Upper lobe of right lung (tissue), 1 donor: ENCODE measurements at regions not wholly inside any gene's neighbourhood (a gene's known extent, or its start where the extent isn't known, plus 50 kb on each side); places are given as distances from the start of the nearest gene placed in this dataset.

ENCODE experiments used
- ATAC-seq: fragments of 200-7000 bp; cut with Tn5 transposase; one replicate; pipeline ENCODE4 v1.9.1; 2020; ENCODE audit warnings: mild to moderate bottlenecking, moderate library complexity
- DNase-seq: peaks from one replicate; pipeline ENCODE4 v3.0.0-alpha.2; 2020
- H3K27ac ChIP-seq: fragments of 200-600 bp; one replicate; pipeline ENCODE4 v1.8.0; 2022
- H3K27me3 ChIP-seq: fragments of 200-600 bp; one replicate; pipeline ENCODE4 v1.8.0; 2022; ENCODE audit warnings: mild to moderate bottlenecking
- H3K36me3 ChIP-seq: fragments of 200-600 bp; one replicate; pipeline ENCODE4 v1.8.0; 2022
- H3K4me1 ChIP-seq: fragments of 200-600 bp; one replicate; pipeline ENCODE4 v1.8.0; 2022
- H3K4me3 ChIP-seq: fragments of 200-600 bp; one replicate; pipeline ENCODE4 v1.8.0; 2022; ENCODE audit warnings: mild to moderate bottlenecking
- H3K9me3 ChIP-seq: fragments of 200-600 bp; one replicate; pipeline ENCODE4 v1.8.0; 2022
- intact Hi-C: fragments of 100-400 bp; cut with DNase I; formaldehyde crosslinking; loops from one replicate; pipeline ENCODE4 v1.11.0; 2022
- TF ChIP-seq, protein P1 (sequence below): fragments of 200-600 bp; IDR thresholded peaks from one replicate; pipeline ENCODE4 v1.8.0; 2022; ENCODE audit warnings: antibody characterized with exemption
- donor health status: DM: no; HTN: yes; CAD: no; lungs with severe emphysema.

DNA sequence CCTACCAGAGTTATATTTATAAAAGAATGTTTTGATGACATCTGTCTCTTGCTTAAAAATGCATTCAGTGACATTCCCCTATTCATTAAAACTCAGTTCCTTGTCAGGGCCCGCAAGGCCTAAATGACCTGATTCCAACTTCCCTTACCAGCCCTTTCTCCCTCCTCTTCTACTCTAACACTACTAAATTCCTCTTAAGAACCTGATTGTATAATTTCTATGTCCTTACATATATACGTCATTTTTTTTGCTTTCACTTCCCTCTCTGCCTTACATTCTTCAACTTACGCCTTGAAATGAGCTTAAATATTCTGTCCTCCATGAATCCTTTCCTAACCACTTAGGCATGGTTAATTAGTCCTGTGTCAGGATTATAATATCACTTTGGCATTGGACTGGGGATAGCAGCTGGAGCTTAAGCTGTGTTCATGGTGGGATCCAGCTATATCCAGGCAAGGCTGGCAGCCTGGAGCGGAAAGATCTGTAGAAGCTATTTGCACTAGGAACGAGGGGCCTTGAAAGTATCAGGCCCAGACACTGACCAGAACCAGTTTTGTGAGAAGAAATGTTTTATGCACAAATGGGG, 360.2 kb upstream of the PTBP2 start:
- H3K9me3 ChIP-seq = no peaks in the 10 kb centered on the region
- no peaks in the 10 kb centered on the region for H3K36me3 ChIP-seq
- H3K27ac ChIP-seq = no peak overlapping the region
- H3K27me3 ChIP-seq = no peaks in the 10 kb centered on the region
- ATAC-seq (peak; percentile 71), DNase-seq (no peak)
- H3K4me3 ChIP-seq = no peak overlapping the region
- TF ChIP-seq, protein P1, sequence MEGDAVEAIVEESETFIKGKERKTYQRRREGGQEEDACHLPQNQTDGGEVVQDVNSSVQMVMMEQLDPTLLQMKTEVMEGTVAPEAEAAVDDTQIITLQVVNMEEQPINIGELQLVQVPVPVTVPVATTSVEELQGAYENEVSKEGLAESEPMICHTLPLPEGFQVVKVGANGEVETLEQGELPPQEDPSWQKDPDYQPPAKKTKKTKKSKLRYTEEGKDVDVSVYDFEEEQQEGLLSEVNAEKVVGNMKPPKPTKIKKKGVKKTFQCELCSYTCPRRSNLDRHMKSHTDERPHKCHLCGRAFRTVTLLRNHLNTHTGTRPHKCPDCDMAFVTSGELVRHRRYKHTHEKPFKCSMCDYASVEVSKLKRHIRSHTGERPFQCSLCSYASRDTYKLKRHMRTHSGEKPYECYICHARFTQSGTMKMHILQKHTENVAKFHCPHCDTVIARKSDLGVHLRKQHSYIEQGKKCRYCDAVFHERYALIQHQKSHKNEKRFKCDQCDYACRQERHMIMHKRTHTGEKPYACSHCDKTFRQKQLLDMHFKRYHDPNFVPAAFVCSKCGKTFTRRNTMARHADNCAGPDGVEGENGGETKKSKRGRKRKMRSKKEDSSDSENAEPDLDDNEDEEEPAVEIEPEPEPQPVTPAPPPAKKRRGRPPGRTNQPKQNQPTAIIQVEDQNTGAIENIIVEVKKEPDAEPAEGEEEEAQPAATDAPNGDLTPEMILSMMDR = no peak
- no peaks in the 10 kb centered on the region for H3K4me1 ChIP-seq
- intact Hi-C loops = no loop called here

- Histone ChIP-seq H3K4me1 (no peaks in the 10 kb centered on the region), H3K27me3 (no peaks in the 10 kb centered on the region), H3K4me3 (no peak overlapping the region), H3K27ac (no peak overlapping the region), H3K36me3 (no peaks in the 10 kb centered on the region), H3K9me3 (no peaks in the 10 kb centered on the region)
- ATAC-seq (no peak), DNase-seq (no peak)
- intact Hi-C loops = no loop called here
- TF ChIP-seq, protein P1 = no peak
Measured at GRCh38 chr1:96361961-96362360, 359.6 kb upstream of the PTBP2 start.

DNA sequence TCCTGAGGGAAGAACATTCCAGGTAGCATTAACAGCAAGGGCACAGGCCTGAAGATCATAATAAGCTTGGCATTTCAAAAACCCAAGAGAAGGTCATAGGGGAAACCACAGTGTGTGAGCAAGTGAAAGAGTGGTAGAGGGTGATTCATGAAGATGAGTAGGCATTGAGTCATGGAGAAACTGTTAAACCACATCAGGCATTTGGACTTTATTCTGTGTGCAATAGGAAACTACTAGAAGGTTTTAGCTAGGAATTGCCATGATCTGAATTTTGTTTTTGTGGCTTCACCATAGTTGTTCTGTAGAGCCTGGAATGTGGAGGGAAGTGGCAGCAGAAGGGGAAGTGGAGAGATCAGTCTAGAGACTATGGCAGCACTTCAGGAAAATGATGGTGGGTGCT, 359.0 kb upstream of the PTBP2 start:
- H3K27me3 ChIP-seq = no peaks in the 10 kb centered on the region
- H3K4me3 ChIP-seq = no peak overlapping the region
- no peaks in the 10 kb centered on the region for H3K36me3 ChIP-seq
- intact Hi-C loops = no loop called here
- H3K27ac ChIP-seq = no peak overlapping the region
- no peaks in the 10 kb centered on the region for H3K9me3 ChIP-seq
- H3K4me1 ChIP-seq = no peaks in the 10 kb centered on the region
- DNase-seq (no peak), ATAC-seq (peak; percentile 85)
- TF ChIP-seq, protein P1 = no peak

DNA sequence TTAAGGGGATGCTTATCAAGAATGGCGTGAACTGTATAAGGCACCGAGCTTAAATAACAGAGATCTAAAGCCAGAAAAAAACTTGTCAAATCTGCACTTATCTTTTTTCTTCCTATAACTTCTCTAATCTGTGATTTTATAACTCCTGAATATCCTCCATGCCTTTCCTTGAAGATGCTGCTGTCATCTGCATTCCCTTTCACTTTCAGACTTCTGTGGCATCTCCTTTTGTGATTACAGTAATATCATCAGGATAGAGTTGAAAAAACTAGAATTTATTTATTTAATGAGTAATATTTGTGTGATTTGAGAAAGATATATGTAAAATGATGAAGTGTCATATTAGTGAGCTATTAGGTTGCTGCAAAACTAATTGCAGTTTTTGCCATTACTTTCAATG, 357.8 kb upstream of the PTBP2 start:
- Histone ChIP-seq H3K4me3 (no peak overlapping the region), H3K36me3 (no peaks in the 10 kb centered on the region), H3K9me3 (no peaks in the 10 kb centered on the region), H3K4me1 (no peaks in the 10 kb centered on the region), H3K27me3 (no peaks in the 10 kb centered on the region), H3K27ac (no peak overlapping the region)
- intact Hi-C loops = no loop called here
- ATAC-seq (no peak), DNase-seq (no peak)
- TF ChIP-seq, protein P1 = no peak

DNA sequence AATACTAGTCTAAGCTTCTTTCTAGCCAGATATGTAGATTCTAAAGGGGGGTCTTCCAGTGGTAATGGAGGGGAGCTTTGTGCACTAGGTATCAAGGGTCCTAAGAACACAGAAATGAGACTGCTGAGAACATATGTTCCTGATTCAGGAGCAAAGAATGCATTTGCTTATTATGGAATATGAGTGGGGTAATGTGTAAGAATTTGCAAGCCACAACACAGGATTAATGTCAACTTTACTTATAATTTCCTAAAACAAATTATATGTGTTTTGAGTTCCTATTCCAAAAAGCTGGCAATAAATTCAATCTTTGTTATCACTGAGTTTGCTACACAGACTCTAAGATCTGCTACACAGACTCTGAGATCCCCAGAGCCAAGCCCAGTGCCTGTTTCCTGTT, 357.0 kb upstream of the PTBP2 start:
- no peak overlapping the region for H3K4me3 ChIP-seq
- DNase-seq (no peak), ATAC-seq (no peak)
- no peaks in the 10 kb centered on the region for H3K36me3 ChIP-seq
- H3K9me3 ChIP-seq = no peaks in the 10 kb centered on the region
- intact Hi-C loops = no loop called here
- no peak overlapping the region for H3K27ac ChIP-seq
- H3K4me1 ChIP-seq = no peaks in the 10 kb centered on the region
- TF ChIP-seq, protein P1 = no peak
- H3K27me3 ChIP-seq = no peaks in the 10 kb centered on the region

- H3K27me3 ChIP-seq = no peaks in the 10 kb centered on the region
- DNase-seq (no peak), ATAC-seq (no peak)
- intact Hi-C loops = no loop called here
- H3K4me3 ChIP-seq = no peak overlapping the region
- H3K27ac ChIP-seq = no peak overlapping the region
- H3K36me3 ChIP-seq = no peaks in the 10 kb centered on the region
- TF ChIP-seq, protein P1 = no peak
- no peaks in the 10 kb centered on the region for H3K4me1 ChIP-seq
- H3K9me3 ChIP-seq = no peaks in the 10 kb centered on the region
Measured at GRCh38 chr1:96365076-96365475, 356.5 kb upstream of the PTBP2 start.
